GM19455 (cell line): ENCODE measurements at regions not wholly inside any gene's neighbourhood (a gene's known extent, or its start where the extent isn't known, plus 50 kb on each side); places are given as distances from the start of the nearest gene placed in this dataset.
"Not testable (repeated sequence)": the region's sequence is repeated elsewhere in the genome, so short reads cannot be mapped to it uniquely, and the experiment has no call there.

Experiments used
- ATAC-seq: cut with Tn5 transposase; IDR thresholded peaks from one replicate; pipeline ENCODE4 v1.9.1; 2021; ENCODE audit not compliant: unreplicated experiment

DNA sequence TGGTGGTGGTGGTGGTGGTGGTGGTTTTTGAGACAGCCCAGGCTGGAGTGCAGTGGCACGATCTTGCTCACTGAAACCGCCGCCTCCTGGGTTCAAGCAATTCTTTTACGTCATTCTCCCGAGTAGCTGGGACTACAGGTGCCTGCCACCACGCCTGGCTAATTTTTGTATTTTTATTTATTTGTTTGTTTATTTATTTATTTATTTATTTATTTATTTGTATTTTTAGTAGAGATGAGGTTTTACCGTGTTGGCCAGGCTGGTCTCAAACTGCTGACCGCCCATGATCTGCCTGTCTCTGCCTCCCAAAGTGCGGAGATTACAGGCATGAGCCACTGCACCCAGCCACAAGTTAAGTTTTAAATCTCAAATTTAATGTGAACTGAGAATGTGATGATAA lies 126.5 kb downstream of the PCDH18 start:
- ATAC-seq, result not testable (repeated sequence)

DNA sequence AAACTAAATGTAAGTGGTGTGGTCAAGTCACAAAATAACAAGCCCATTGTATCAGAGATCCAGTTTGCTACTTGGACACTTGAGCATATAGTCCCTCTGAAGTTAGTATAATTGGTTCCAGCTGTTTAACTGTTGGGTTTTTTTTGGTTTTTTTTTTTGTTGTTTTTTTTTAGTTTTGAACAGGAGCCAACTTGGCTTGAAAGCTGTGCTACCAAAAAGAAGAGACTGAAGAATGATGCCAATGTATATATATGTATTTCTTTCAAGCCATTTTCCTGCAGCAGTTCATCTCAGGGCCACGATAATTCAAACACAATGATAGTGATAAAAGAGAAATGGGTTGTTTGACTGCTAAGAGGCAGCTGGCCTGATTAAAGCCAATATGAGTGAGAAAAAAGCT lies 138.3 kb downstream of the PCDH18 start:
- no peak for ATAC-seq

DNA sequence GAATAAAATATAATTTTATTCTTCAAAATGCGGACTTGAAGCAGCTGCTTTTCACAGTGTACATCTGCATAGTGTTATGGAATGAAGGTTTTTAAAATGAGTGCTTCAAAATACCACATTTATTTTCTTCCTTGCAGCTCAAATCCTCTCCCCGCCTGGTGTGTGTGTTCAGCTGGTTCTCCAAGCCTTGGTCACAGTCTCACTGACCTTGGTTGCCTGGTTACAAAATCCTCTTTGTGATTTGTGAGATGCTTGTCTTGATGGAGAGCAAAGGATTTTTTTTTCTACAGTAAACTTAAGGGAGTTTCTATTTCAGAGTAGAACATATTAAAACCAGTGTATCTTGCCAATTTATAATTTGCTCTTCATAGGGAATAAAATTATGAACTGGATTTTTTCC lies 139.2 kb downstream of the PCDH18 start:
- no peak for ATAC-seq

DNA sequence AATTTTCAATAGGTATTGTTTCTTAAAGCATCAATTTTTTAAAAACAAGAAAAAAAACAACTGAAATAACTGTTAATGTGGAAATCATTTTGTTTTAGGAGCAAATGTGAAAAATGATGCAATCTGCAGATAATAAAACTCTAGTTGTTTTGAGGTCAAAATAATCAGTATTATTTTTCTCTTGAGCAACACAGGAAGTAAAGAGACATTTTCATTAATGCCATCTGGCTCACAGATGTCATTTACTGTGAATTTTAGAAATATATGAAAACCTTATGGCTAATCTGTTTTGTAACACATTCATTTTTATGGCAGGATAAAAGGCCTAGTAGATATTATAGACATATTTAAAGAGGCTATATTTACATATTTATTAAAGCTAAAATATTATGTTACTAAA lies 141.6 kb downstream of the PCDH18 start:
- no peak for ATAC-seq

DNA sequence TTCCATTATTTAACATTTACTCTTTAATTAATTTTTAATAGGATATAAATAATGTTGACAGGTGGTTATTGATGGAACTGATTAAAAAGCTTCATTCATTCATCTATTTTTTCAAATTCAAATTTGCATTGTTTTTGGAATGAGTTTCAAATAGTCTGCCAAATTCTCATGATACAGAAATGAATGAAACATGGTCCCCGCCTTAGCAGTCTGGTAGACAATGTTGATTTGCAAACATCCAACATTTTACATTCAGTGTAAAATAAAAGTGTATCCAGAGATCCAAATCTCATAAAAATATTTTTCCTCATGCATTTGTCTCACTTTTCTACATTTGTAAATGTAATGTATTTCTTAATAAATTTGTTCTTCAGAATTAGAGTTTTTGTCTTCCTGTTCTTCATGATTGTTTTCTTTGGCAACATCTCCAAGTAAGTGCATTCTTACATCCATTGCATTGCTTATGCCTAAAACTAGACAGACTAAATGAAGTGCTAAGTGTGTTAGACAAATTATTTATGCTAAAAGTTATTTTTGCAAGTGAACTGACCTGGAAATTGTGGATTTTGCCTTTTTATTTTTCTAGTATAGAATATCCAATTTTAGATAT lies 142.3 kb downstream of the PCDH18 start:
- no peak for ATAC-seq

DNA sequence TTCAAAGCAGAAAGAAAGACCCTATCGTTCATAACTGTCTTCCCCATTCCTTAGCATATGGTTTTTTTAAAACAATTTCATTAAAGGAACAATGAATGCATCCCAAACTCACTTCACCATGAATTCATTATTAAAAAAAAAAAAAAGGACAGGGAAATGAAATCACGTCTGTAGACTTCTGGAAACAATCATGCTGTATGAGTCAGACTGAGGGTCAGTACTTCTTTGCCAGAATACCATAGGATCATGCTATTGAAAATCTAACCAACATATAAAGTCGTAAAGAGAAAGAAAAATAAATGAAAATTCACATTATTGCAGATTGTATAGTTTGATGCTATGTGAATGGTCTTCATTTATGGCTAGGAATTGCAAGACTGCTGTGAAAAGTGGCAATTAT lies 144.4 kb downstream of the PCDH18 start:
- ATAC-seq, result no peak

DNA sequence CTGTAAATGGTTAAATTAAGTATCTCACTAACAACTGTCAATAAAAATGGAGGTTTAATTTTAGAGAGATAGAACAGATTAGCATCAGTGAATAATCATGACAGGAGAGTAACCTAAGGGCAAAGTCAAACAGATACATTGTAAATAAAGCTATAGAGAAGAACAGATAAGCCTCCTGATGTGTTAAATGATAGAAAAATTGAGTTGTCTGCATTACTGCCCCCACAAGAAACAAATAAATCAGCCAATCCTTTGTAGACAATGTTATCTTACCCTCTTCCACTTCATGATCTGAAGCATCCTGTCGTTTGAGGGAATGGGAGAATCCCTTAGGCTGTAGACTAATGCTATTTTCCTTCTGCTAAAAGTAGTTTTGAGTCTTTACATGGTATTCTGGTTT lies 147.8 kb downstream of the PCDH18 start:
- ATAC-seq, result no peak

DNA sequence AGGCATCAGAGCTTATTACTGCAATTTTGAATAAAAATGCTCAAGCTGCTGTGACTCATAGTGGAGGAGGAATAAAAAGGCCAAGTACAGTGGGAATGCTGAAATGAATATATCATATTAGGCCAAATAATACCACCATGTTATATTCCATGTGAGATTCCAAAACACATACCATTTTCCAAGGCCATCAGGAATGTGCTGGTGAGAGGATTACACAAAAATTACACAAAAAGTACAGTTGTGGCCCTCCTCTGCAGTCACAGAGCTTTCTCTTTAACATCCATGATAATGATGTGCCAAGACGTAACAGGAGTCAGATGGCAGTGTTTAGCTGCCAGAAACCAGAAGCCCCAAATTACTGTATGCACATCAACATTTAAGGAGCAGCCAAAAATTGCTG lies 153.5 kb downstream of the PCDH18 start:
- ATAC-seq, result no peak

DNA sequence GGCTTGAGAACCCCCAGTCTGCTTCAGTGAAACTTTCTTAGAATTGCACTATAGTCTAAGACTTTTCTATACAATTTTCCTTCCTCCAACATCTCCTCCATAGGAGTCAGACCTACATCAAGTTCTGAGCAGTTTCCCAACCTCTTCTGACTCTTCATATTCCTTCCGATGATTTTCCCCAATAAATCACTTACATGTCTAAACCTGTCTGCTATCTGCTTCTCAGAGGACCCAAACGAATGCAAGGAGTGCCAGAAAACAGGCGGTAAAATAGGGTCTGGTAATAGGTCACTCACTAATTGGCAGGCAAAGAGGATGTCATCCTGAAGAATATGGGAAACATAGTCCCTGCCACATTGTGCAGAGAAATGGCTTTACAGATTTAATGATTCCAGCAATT lies 153.9 kb downstream of the PCDH18 start:
- ATAC-seq, result no peak

DNA sequence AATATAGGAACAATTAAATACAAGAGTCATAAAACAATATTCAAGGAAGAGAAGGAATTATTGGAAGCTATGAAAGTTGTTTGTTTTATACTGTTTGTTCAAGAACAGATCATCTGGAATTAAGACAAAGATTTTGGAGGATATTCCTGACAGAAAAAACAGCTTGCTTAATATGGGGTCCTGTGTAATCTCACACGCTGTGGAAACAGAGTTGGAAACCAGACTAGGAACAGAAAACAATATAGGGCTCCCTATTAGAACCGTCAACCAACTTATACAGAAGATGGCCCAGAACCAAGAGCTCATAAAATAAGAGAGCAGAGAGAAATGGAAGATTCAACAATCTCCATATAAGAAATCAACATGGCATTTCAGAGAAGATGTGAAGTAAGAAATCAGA lies 156.0 kb downstream of the PCDH18 start:
- ATAC-seq, result no peak

DNA sequence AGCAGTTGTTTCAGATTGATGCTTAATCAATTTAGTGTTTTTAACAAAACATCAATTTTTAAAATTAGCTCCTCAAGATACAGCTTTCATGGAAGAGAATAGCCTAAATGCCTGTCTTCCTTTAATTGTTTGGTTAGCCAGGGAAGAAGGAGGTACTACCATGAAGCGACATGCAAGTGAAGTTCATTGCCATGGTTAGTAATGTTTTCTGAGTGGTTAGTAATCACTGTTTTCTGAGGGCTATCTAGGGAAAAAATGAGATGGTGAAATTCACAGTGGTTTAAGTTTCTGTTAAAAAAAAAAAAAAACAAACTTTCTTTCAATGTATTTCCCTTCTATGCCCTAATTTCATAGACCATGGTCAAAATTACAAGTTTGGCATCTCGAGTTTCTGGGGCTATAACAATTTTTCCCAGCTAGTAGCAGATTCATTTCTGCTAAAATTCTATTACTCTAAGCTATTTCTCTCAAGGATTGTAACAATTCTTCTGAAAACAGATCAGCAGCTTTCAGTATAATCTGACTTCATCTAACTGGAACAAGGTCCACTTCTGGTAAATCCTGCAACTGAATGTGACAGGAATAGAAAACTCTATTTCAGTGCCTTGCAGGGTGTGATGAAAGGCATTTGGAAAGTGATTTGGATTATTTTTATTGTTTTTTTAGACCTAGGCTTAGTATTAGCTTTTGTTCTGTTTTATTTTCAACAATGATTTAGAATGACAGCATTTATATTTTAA lies 157.0 kb downstream of the PCDH18 start:
- ATAC-seq, result no peak

DNA sequence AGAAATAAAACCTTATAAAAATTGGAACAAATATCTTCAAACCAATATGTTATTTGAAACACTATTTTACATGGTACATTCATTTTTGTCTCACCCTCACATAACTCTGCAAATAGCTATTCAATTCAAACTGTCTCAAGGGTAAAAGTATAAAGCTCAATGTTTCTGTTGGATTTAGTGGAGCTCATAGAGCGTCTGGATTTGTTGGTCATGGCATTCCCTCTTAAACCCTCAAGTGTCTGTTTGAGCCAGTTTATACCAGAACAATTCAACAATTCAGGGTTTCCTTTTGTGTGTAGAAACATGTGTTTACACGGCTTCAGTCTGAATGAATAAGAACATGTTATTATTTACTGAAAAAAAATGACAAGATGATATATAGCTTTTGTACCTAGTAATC lies 161.6 kb downstream of the PCDH18 start:
- no peak for ATAC-seq

DNA sequence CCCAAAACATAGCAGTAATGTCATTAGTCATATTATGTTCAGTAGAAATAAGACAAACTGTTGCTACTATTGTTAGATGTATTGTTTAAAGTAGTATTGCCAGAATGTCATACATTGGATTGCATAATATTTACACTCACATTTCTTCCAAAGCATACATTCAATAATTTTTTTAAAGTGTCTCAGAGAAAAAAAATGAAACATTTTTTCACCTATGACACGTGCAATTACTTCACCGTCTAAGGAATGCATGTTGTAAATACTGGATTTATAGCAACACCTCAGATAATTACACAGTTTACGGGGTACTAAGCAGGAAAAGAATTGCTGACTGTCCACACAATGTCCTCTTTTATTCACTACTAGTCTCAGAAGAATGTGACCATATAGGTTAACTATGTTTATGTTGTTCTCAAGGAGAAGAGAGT lies 162.1 kb downstream of the PCDH18 start:
- ATAC-seq, result no peak

DNA sequence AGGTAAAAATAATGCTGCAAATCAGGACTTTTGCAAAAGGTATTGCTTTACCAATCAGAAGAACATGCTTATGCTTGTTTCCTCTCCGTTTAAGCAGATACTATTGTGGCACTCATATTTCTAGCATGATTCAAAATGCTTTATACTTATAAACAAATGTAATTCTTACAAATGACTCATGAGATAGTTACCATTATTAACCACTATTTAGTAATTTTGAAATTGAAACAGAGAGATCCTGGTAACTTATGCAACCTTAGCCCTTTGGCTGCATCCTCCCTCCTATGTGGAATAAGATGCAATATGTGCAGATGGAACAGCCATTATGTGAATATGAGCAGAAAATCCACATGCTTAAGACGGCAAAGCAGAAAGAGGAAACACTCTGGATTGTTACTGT lies 164.7 kb downstream of the PCDH18 start:
- ATAC-seq, result no peak

DNA sequence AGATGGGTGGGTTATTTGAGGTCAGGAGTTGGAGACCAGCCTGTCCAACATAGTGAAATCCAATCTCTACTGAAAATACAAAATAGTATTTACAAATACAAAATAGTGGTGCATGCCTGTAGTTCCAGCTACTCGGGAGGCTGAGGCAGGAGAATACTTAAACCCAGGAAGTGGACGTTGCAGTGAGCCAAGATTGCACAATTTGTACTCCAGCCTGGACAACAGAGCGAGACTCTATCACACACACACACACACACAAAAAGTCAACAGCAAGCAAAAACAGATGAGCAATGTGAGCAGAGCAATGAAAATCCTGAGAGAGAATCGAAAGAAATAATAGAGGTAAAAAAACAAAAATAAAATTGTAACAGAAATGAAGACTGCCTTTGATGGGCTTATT lies 168.8 kb downstream of the PCDH18 start:
- no peak for ATAC-seq

DNA sequence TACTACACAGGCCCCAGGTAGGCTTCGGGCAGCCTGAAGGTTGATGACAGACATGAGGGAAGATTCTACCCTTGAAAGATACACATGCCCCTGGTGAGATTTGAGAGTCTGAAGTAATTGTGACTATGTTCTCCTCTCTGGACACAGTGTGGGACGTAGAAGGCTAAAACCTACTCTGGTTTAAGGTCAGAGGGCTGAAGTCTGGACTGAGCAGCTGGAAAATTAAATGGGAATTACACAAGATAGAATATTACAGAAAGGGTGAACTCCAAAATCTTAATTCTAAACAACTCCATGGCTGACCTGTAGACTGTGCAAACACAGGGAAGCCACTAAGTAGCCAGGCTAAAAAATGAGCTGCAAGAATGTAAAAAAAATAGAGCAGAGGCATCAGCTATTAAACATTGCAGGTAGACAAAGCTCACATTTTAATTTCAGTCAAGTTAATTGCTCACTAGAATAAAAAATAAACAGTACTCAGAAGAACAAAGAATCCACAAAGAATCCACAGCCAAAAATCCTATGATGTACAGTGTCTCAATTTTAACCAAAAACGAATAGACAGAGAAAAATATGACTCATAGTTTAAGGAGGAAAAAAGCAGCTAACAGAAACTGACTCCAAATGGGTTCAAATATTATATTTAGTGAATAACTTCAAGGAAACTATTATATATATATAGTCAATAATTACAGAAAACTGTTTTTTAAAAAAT lies 170.4 kb downstream of the PCDH18 start:
- ATAC-seq, result no peak

DNA sequence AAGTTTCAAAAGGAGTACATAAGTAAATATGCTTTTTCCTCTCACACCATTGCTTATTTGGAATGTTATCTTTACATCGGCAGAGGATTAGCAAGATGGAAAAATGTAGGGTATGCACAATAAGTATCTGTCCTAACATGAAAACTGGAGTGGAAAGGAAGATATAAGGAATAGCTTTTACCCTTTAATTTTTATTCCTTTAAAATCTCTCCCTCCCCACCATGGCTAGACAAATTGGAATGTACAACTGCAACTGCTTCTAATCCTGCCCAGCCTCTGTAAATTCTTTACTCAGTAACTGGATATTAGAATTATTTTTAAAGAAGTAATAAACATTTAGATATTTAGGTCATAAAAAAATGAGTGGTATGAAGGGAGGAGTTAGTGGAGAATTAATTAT lies 171.5 kb downstream of the PCDH18 start:
- no peak for ATAC-seq

DNA sequence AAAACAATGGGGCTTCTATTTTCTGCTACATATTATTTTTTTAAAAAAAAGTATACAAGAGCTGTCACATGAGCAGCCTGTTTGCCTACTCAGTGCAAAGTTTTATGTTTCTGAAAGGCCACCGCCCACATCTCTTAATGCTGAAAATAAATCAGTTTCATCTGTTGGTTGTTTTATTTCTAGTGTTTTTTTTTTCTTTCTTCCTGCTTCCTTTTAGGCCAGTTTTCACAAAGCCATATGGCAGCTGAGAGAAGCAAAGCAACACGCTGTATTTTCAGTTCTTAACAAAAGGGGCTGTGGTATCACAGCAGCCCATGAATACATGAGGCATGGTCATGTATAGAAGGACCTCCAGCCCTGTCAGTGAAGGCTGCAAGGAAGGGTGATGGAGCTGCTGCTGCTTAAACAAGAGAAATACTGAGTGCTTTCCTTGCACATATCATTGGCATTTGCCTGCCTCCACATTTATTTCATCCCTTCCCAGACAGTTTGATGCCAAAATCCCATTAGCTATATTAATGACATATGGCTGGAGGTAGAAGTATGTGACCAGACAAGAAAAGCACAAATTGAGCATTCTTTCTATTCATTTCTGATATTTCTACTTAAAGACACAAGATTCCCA lies 172.5 kb downstream of the PCDH18 start:
- no peak for ATAC-seq

DNA sequence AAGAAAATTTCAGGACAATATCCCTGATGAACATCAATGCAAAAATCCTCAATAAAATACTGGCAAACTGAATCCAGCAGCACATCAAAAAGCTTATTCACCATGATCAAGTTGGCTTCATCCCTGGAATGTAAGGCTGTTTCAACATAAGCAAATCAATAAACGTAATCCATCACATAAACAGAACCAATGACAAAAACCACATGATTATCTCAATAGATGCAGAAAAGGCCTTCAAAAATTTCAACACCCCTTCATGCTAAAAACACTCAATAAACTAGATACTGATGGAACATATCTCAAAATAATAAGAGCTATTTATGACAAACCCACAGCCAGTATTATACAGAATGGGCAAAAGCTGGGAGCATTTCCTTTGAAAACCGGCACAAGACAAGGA lies 177.7 kb downstream of the PCDH18 start:
- ATAC-seq, result not testable (repeated sequence)

DNA sequence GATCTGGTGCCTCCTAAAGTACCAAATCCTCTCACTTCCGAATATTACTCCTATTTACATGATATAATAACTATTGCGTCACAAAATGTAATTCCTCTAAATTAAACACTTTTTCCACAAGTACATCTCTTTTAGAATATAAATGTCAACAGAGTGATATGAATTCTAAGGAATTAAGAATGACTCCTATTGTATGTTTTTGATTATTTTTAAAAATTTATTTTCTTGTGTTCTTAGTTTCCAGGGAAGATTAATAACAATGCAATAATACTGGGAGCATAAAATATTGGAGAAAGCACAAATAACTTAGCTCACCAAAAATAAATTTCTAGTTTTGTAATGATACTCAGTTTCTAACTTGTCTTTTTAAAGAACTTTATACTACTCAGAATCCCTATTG lies 184.9 kb downstream of the PCDH18 start:
- ATAC-seq, result no peak

DNA sequence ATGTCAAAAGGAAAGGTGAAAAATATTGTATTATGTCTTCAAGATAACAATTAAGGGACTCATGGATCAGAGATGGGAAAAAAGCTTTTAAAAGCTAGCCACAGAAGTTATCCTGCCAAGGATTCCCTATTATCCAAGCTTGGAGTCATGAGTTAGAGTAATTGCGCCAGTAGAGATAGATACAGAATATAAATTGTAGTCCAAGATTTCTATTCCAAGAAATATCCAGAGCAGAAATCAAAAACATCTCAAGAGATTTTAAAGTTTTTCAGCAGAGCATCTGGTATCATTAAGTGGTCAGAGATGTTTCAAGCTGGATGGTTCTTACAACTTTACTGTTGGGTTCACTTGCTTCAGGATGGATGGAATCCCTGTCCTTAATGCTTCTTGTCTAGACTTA lies 186.7 kb downstream of the PCDH18 start:
- ATAC-seq, result no peak

DNA sequence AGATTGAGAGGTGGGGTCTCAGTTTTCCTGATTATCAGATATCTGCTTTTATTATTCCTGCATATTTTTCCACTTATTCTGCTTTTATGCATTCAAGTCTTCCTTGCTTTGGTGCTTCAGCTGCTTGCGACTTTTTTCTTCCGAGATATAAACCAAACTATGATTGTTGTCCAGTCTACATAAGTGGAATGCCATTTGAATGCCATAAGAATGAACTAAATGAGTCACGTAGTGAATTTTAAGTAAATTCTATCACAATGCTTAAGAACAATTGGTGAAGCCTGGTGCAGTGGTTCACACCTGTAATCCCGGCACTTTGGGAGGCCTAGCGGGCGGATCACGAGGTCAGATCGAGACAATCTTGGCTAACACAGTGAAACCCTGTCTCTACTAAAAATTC lies 189.1 kb downstream of the PCDH18 start:
- no peak for ATAC-seq
